ENCODE measurements at regions not wholly inside any gene's neighbourhood (a gene's known extent, or its start where the extent isn't known, plus 50 kb on each side); places are given as distances from the start of the nearest gene placed in this dataset.

- Histone ChIP-seq H3K27ac (no peak overlapping the region), H3K4me2 (ENCODE audit: low read length) (no peak overlapping the region), H3K9ac (no peak overlapping the region), H3K79me2 (no peaks in the 10 kb centered on the region), H3K36me3 (ENCODE audit: control insufficient read depth, insufficient read depth, low read length) (no peaks in the 10 kb centered on the region), H3K9me3 (ENCODE audit: control insufficient read depth, low read length) (no peaks in the 10 kb centered on the region), H3K4me3 (ENCODE audit: low read depth, low read length) (no peak overlapping the region), H3K27me3 (ENCODE audit: control insufficient read depth, insufficient read depth, low read length) (no peaks in the 10 kb centered on the region), H3K4me1 (no peaks in the 10 kb centered on the region), H2AFZ (no peak overlapping the region)
- no peak for TF ChIP-seq CTCF (IDR thresholded peaks at IDR 0.05)
Measured at GRCh38 chr2:223389624-223390023, 212.5 kb downstream of the SCG2 start.

- Histone ChIP-seq H3K4me2 (ENCODE audit: low read length) (no peak overlapping the region), H3K9ac (no peak overlapping the region), H3K9me3 (ENCODE audit: control insufficient read depth, low read length) (no peaks in the 10 kb centered on the region), H3K27ac (no peak overlapping the region), H3K36me3 (ENCODE audit: control insufficient read depth, insufficient read depth, low read length) (no peaks in the 10 kb centered on the region), H3K4me3 (ENCODE audit: low read depth, low read length) (no peak overlapping the region), H3K4me1 (peaks cover 2% of the 10 kb centered on the region), H2AFZ (no peak overlapping the region), H3K79me2 (no peaks in the 10 kb centered on the region), H3K27me3 (ENCODE audit: control insufficient read depth, insufficient read depth, low read length) (no peaks in the 10 kb centered on the region)
- TF ChIP-seq CTCF (IDR thresholded peaks at IDR 0.05): no peak
Measured at GRCh38 chr2:223396993-223397392, 205.2 kb downstream of the SCG2 start.

- no peak overlapping the region for H3K9ac ChIP-seq
- H3K36me3 ChIP-seq (ENCODE audit: control insufficient read depth, insufficient read depth, low read length): no peaks in the 10 kb centered on the region
- H3K27ac ChIP-seq: no peak overlapping the region
- no peaks in the 10 kb centered on the region for H3K9me3 ChIP-seq (ENCODE audit: control insufficient read depth, low read length)
- no peaks in the 10 kb centered on the region for H3K27me3 ChIP-seq (ENCODE audit: control insufficient read depth, insufficient read depth, low read length)
- no peak overlapping the region for H3K4me2 ChIP-seq (ENCODE audit: low read length)
- TF ChIP-seq CTCF (IDR thresholded peaks at IDR 0.05): no peak
- H2AFZ ChIP-seq: no peak overlapping the region
- H3K79me2 ChIP-seq: no peaks in the 10 kb centered on the region
- peaks cover 12% of the 10 kb centered on the region for H3K4me1 ChIP-seq
- H3K4me3 ChIP-seq (ENCODE audit: low read depth, low read length): no peak overlapping the region
Measured at GRCh38 chr2:223399357-223399957, 202.7 kb downstream of the SCG2 start.

GRCh38 chr2:223404616-223405015 lies 197.5 kb downstream of the SCG2 start:
- Histone ChIP-seq H3K4me3 (ENCODE audit: low read depth, low read length) (no peak overlapping the region), H3K4me2 (ENCODE audit: low read length) (no peak overlapping the region), H3K79me2 (no peaks in the 10 kb centered on the region), H3K4me1 (peaks cover 12% of the 10 kb centered on the region), H3K9me3 (ENCODE audit: control insufficient read depth, low read length) (no peaks in the 10 kb centered on the region), H3K9ac (no peak overlapping the region), H3K36me3 (ENCODE audit: control insufficient read depth, insufficient read depth, low read length) (no peaks in the 10 kb centered on the region), H3K27ac (no peak overlapping the region), H3K27me3 (ENCODE audit: control insufficient read depth, insufficient read depth, low read length) (no peaks in the 10 kb centered on the region), H2AFZ (no peak overlapping the region)
- TF ChIP-seq CTCF (IDR thresholded peaks at IDR 0.05): no peak

- no peaks in the 10 kb centered on the region for H3K79me2 ChIP-seq
- no peak for TF ChIP-seq CTCF (IDR thresholded peaks at IDR 0.05)
- no peak overlapping the region for H3K4me2 ChIP-seq (ENCODE audit: low read length)
- H2AFZ ChIP-seq: no peak overlapping the region
- no peaks in the 10 kb centered on the region for H3K4me1 ChIP-seq
- no peak overlapping the region for H3K4me3 ChIP-seq (ENCODE audit: low read depth, low read length)
- no peak overlapping the region for H3K27ac ChIP-seq
- H3K9ac ChIP-seq: no peak overlapping the region
- no peaks in the 10 kb centered on the region for H3K36me3 ChIP-seq (ENCODE audit: control insufficient read depth, insufficient read depth, low read length)
- no peaks in the 10 kb centered on the region for H3K27me3 ChIP-seq (ENCODE audit: control insufficient read depth, insufficient read depth, low read length)
- H3K9me3 ChIP-seq (ENCODE audit: control insufficient read depth, low read length): no peaks in the 10 kb centered on the region
Measured at GRCh38 chr2:223414646-223415045, 187.5 kb downstream of the SCG2 start.
